AG09309 (cell line): ENCODE measurements at regions not wholly inside any gene's neighbourhood (a gene's known extent, or its start where the extent isn't known, plus 50 kb on each side); places are given as distances from the start of the nearest gene placed in this dataset.

Experiments used
- DNase-seq: peaks from one replicate; pipeline ENCODE4 v3.0.0-alpha.2; 2010; ENCODE audit warnings: low read depth
- H3K4me3 ChIP-seq: 2 replicates; pipeline ENCODE4 v1.5.1; 2011; ENCODE audit warnings: mild to moderate bottlenecking, low read depth, low read length, moderate library complexity; ENCODE audit not compliant: control insufficient read depth
- TF ChIP-seq, protein P1 (sequence below): IDR thresholded peaks from 2 replicates; pipeline ENCODE4 v1.5.1; 2011; ENCODE audit warnings: mild to moderate bottlenecking, low read depth, low read length, inconsistent platforms; ENCODE audit not compliant: insufficient read depth, control insufficient read depth; ENCODE audit errors: missing control alignments

- DNase-seq = no peak
- TF ChIP-seq, protein P1, sequence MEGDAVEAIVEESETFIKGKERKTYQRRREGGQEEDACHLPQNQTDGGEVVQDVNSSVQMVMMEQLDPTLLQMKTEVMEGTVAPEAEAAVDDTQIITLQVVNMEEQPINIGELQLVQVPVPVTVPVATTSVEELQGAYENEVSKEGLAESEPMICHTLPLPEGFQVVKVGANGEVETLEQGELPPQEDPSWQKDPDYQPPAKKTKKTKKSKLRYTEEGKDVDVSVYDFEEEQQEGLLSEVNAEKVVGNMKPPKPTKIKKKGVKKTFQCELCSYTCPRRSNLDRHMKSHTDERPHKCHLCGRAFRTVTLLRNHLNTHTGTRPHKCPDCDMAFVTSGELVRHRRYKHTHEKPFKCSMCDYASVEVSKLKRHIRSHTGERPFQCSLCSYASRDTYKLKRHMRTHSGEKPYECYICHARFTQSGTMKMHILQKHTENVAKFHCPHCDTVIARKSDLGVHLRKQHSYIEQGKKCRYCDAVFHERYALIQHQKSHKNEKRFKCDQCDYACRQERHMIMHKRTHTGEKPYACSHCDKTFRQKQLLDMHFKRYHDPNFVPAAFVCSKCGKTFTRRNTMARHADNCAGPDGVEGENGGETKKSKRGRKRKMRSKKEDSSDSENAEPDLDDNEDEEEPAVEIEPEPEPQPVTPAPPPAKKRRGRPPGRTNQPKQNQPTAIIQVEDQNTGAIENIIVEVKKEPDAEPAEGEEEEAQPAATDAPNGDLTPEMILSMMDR = no peak
- no peak overlapping the region for H3K4me3 ChIP-seq
Measured at GRCh38 chr12:78622529-78623195, 241.9 kb upstream of the SYT1 start.

- TF ChIP-seq, protein P1 = no peak
- H3K4me3 ChIP-seq = no peak overlapping the region
- DNase-seq = no peak
Measured at GRCh38 chr12:78628491-78629100, 236.0 kb upstream of the SYT1 start.

GRCh38 chr12:78636231-78636855 lies 228.2 kb upstream of the SYT1 start:
- H3K4me3 ChIP-seq = no peak overlapping the region
- TF ChIP-seq, protein P1 = no peak
- DNase-seq = peak; percentile 40

GRCh38 chr12:78641837-78642423 lies 222.6 kb upstream of the SYT1 start:
- TF ChIP-seq, protein P1 = peak; percentile 28
- H3K4me3 ChIP-seq = no peak overlapping the region
- DNase-seq = no peak

DNA sequence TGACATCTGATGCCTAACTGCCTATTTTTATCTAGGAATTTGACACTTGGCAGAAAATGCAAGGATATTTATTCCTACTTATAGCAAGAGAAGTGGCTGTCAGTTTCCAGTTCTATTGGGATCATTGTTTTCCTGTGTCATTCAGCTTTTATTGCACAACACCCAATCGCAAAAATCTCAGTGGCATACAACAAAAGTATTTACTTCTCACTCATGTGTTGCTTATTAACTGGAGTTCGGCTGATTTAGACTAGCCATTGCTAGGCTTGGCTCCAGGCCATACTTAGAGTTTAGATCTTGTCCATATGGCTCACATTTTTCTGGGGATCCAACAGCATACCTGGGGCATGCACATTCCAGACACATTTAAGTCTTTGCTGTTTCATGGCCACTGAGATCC lies 218.6 kb upstream of the SYT1 start:
- DNase-seq = no peak
- TF ChIP-seq, protein P1 = no peak
- no peak overlapping the region for H3K4me3 ChIP-seq

GRCh38 chr12:78651755-78652154 lies 212.8 kb upstream of the SYT1 start:
- no peak overlapping the region for H3K4me3 ChIP-seq
- TF ChIP-seq, protein P1 = no peak
- no peak for DNase-seq
